Fibroblast of lung (primary cell): ENCODE measurements at regions not wholly inside any gene's neighbourhood (a gene's known extent, or its start where the extent isn't known, plus 50 kb on each side); places are given as distances from the start of the nearest gene placed in this dataset.

ENCODE experiments used
- DNase-seq, 2 donors: peaks; one replicate each; pipeline versions ENCODE4 v3.0.0 to v3.0.0-alpha.2; 2010; ENCODE audit warnings: low read depth in 2 of 2
- H2AFZ ChIP-seq: 2 replicates; pipeline ENCODE4 v1.5.1; 2012; ENCODE audit warnings: low read length, control low read depth, inconsistent platforms
- H3K27ac ChIP-seq: 2 replicates; pipeline ENCODE4 v1.5.1; 2011; ENCODE audit warnings: low read length, control low read depth; ENCODE audit not compliant: insufficient read depth
- H3K27me3 ChIP-seq: 2 replicates; pipeline ENCODE4 v1.5.1; 2011; ENCODE audit warnings: mild to moderate bottlenecking, low read length; ENCODE audit not compliant: control insufficient read depth, insufficient read depth
- H3K36me3 ChIP-seq: 2 replicates; pipeline ENCODE4 v1.5.1; 2011; ENCODE audit warnings: low read length; ENCODE audit not compliant: control insufficient read depth, insufficient read depth
- H3K4me1 ChIP-seq: 2 replicates; pipeline ENCODE4 v1.5.1; 2011; ENCODE audit warnings: low read length; ENCODE audit not compliant: control insufficient read depth, insufficient read depth; ENCODE audit errors: extremely low read depth
- H3K4me2 ChIP-seq: 2 replicates; pipeline ENCODE4 v1.5.1; 2011; ENCODE audit warnings: low read length, control low read depth; ENCODE audit not compliant: insufficient read depth; ENCODE audit errors: extremely low read depth
- H3K4me3 ChIP-seq, 4 experiments: fragments of 200-600 bp in 1 of 4; sonication (generic) in 1 of 4; replicated peaks in 1 of 4; 2 replicates each; pipeline ENCODE4 v1.5.1; 2011 to 2016; ENCODE audit warnings: low read length in 4 of 4, low read depth in 3 of 4, mild to moderate bottlenecking in 3 of 4, control low read depth in 2 of 4, inconsistent platforms in 1 of 4, mixed read lengths in 1 of 4; ENCODE audit not compliant: insufficient read depth in 1 of 4; ENCODE audit errors: control extremely low read depth in 1 of 4
- H3K79me2 ChIP-seq: 2 replicates; pipeline ENCODE4 v1.5.1; 2012; ENCODE audit warnings: mild to moderate bottlenecking, low read length, inconsistent platforms; ENCODE audit not compliant: control insufficient read depth, insufficient read depth
- H3K9ac ChIP-seq: 2 replicates; pipeline ENCODE4 v1.5.1; 2011; ENCODE audit warnings: mild to moderate bottlenecking, low read length, control low read depth; ENCODE audit not compliant: insufficient read depth
- H3K9me3 ChIP-seq: 2 replicates; pipeline ENCODE4 v1.5.1; 2012; ENCODE audit warnings: low read depth, low read length; ENCODE audit not compliant: control insufficient read depth, insufficient read depth
- H4K20me1 ChIP-seq: 2 replicates; pipeline ENCODE4 v1.5.1; 2011; ENCODE audit warnings: low read length; ENCODE audit not compliant: control insufficient read depth, insufficient read depth; ENCODE audit errors: extremely low read depth
- CTCF ChIP-seq, 2 donors: IDR thresholded peaks in 1 of 2; conservative IDR thresholded peaks in 1 of 2; 1 replicate in 1 of 2; 2 replicates in 1 of 2; pipeline ENCODE4 v1.5.1; 2011 to 2012; ENCODE audit warnings: low read length in 2 of 2, control low read depth in 1 of 2, inconsistent platforms in 1 of 2, low read depth in 1 of 2, mild to moderate bottlenecking in 1 of 2
- EZH2 ChIP-seq: IDR thresholded peaks from 2 replicates; pipeline ENCODE4 v1.5.1; 2012; ENCODE audit warnings: low read length, control low read depth, mild to moderate bottlenecking; ENCODE audit errors: missing control alignments

GRCh38 chr12:125240717-125241116 lies 175.5 kb downstream of the AACS start:
- no peaks in the 10 kb centered on the region for H3K79me2 ChIP-seq
- H3K9ac ChIP-seq = no peak overlapping the region
- H4K20me1 ChIP-seq = no peaks in the 10 kb centered on the region
- H3K9me3 ChIP-seq = no peaks in the 10 kb centered on the region
- TF ChIP-seq CTCF (conservative IDR thresholded peaks at IDR 0.05 in 1 of 2, IDR thresholded peaks at IDR 0.05 in 1 of 2; ENCODE audit: low read depth in 1 of 2, low read length in 2 of 2) (no peak), EZH2 (no peak)
- no peak overlapping the region for H3K27ac ChIP-seq
- no peak overlapping the region for H2AFZ ChIP-seq
- no peaks in the 10 kb centered on the region for H3K27me3 ChIP-seq
- no peaks in the 10 kb centered on the region for H3K36me3 ChIP-seq
- H3K4me2 ChIP-seq = no peak overlapping the region
- no peaks in the 10 kb centered on the region for H3K4me1 ChIP-seq
- H3K4me3 ChIP-seq = no peak overlapping the region
- DNase-seq = no peak

GRCh38 chr12:125243811-125244210 lies 178.6 kb downstream of the AACS start:
- TF ChIP-seq CTCF (conservative IDR thresholded peaks at IDR 0.05 in 1 of 2, IDR thresholded peaks at IDR 0.05 in 1 of 2; ENCODE audit: low read depth in 1 of 2, low read length in 2 of 2) (no peak), EZH2 (no peak)
- Histone ChIP-seq H3K4me2 (no peak overlapping the region), H3K27ac (no peak overlapping the region), H3K4me1 (no peaks in the 10 kb centered on the region), H2AFZ (no peak overlapping the region), H3K4me3 (no peak overlapping the region), H3K9me3 (no peaks in the 10 kb centered on the region), H3K79me2 (no peaks in the 10 kb centered on the region), H3K36me3 (no peaks in the 10 kb centered on the region), H3K9ac (no peak overlapping the region), H4K20me1 (no peaks in the 10 kb centered on the region), H3K27me3 (no peaks in the 10 kb centered on the region)
- no peak for DNase-seq

DNA sequence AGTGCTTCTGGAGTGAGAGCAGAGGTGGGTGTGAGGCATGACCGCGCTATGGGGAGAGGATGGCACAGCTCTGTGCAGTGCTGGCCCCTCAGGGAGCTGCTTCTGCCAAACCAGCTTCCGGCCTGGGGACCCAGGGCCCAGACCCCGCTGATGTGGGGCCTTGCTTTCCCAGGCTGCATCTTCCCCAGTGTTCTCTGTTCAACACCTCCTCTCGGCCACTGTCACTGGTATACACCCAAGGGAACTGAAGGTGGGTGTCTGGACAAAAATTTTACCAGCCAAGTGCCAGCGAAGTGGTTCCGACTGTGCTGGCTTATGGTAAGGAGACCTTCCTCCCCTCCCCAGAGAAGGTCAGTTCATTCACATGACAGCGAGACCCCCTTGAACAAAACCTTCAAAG lies 179.1 kb downstream of the AACS start:
- Histone ChIP-seq H3K27me3 (no peaks in the 10 kb centered on the region), H3K4me1 (no peaks in the 10 kb centered on the region), H3K36me3 (no peaks in the 10 kb centered on the region), H3K79me2 (no peaks in the 10 kb centered on the region), H3K9me3 (no peaks in the 10 kb centered on the region), H3K4me3 (no peak overlapping the region), H3K27ac (no peak overlapping the region), H2AFZ (no peak overlapping the region), H4K20me1 (no peaks in the 10 kb centered on the region), H3K9ac (no peak overlapping the region), H3K4me2 (no peak overlapping the region)
- no peak for DNase-seq
- TF ChIP-seq EZH2 (no peak), CTCF (conservative IDR thresholded peaks at IDR 0.05 in 1 of 2, IDR thresholded peaks at IDR 0.05 in 1 of 2; ENCODE audit: low read depth in 1 of 2, low read length in 2 of 2) (no peak)
